LNCAP (cell line): ENCODE measurements at regions not wholly inside any gene's neighbourhood (a gene's known extent, or its start where the extent isn't known, plus 50 kb on each side); places are given as distances from the start of the nearest gene placed in this dataset.

Source experiments
- CTCF ChIP-seq: fragments of 450-650 bp; IDR thresholded peaks from 2 replicates; pipeline ENCODE4 v1.5.1; 2017; ENCODE audit warnings: mild to moderate bottlenecking

- TF ChIP-seq CTCF, result no peak
Observed at GRCh38 chr2:195356026-195356425, 301.0 kb upstream of the SLC39A10 start.

GRCh38 chr2:195352581-195352980 is 304.4 kb upstream of the SLC39A10 start:
- TF ChIP-seq CTCF, result no peak

GRCh38 chr2:195343942-195344530 is 313.0 kb upstream of the SLC39A10 start:
- TF ChIP-seq CTCF, result no peak

- no peak for TF ChIP-seq CTCF
Observed at GRCh38 chr2:195343540-195343939, 313.5 kb upstream of the SLC39A10 start.

- TF ChIP-seq CTCF, result no peak
Observed at GRCh38 chr2:195342061-195342460, 315.0 kb upstream of the SLC39A10 start.

GRCh38 chr2:195338856-195339255 is 318.2 kb upstream of the SLC39A10 start:
- no peak for TF ChIP-seq CTCF

GRCh38 chr2:195337597-195337996 is 319.4 kb upstream of the SLC39A10 start:
- TF ChIP-seq CTCF, result no peak

GRCh38 chr2:195333869-195334268 is 323.2 kb upstream of the SLC39A10 start:
- TF ChIP-seq CTCF, result no peak
